ENCODE measurements at regions not wholly inside any gene's neighbourhood (a gene's known extent, or its start where the extent isn't known, plus 50 kb on each side); places are given as distances from the start of the nearest gene placed in this dataset.

GRCh38 chr2:191782351-191782750, 64.5 kb downstream of the CAVIN2 start:
- DNase-seq (ENCODE audit: low read depth), result no peak
- TF ChIP-seq, protein P1, sequence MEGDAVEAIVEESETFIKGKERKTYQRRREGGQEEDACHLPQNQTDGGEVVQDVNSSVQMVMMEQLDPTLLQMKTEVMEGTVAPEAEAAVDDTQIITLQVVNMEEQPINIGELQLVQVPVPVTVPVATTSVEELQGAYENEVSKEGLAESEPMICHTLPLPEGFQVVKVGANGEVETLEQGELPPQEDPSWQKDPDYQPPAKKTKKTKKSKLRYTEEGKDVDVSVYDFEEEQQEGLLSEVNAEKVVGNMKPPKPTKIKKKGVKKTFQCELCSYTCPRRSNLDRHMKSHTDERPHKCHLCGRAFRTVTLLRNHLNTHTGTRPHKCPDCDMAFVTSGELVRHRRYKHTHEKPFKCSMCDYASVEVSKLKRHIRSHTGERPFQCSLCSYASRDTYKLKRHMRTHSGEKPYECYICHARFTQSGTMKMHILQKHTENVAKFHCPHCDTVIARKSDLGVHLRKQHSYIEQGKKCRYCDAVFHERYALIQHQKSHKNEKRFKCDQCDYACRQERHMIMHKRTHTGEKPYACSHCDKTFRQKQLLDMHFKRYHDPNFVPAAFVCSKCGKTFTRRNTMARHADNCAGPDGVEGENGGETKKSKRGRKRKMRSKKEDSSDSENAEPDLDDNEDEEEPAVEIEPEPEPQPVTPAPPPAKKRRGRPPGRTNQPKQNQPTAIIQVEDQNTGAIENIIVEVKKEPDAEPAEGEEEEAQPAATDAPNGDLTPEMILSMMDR (IDR thresholded peaks at IDR 0.05; ENCODE audit: low read depth, low read length, missing control alignments), result no peak
- H3K4me3 ChIP-seq (ENCODE audit: low read depth, low read length), result no peak overlapping the region

GRCh38 chr2:191783416-191783815, 63.5 kb downstream of the CAVIN2 start:
- DNase-seq (ENCODE audit: low read depth), result no peak
- no peak overlapping the region for H3K4me3 ChIP-seq (ENCODE audit: low read depth, low read length)
- TF ChIP-seq, protein P1 (IDR thresholded peaks at IDR 0.05; ENCODE audit: low read depth, low read length, missing control alignments), result no peak

Measured in GM12864 (cell line).